ENCODE measurements at regions not wholly inside any gene's neighbourhood (a gene's known extent, or its start where the extent isn't known, plus 50 kb on each side); places are given as distances from the start of the nearest gene placed in this dataset.
A peak's percentile ranks its signal among the peaks of the same experiment; 100 is the strongest.

GRCh38 chr11:80083531-80083951 is 642.7 kb upstream of the TENM4 start:
- no peak overlapping the region for H3K27ac ChIP-seq (ENCODE audit: low read depth in 1 of 3, low read length in 2 of 3)
- no peak overlapping the region for H3K4me3 ChIP-seq (ENCODE audit: low read depth in 1 of 3, low read length in 3 of 3)
- 42 to 60% (median 48%) methylated on average over 2 of the region's 2 CpGs for WGBS, 3 donors
- DNase-seq, result peak; percentile 31 to 52
- H3K9me3 ChIP-seq (ENCODE audit: control insufficient read depth in 2 of 2, insufficient read depth in 1 of 2, low read depth in 1 of 2, low read length in 1 of 2), result no peaks in the 10 kb centered on the region
- no peaks in the 10 kb centered on the region for H3K4me1 ChIP-seq (ENCODE audit: control insufficient read depth in 3 of 3, insufficient read depth in 2 of 3, low read depth in 1 of 3, low read length in 2 of 3)
- no peaks in the 10 kb centered on the region for H3K27me3 ChIP-seq (ENCODE audit: control insufficient read depth in 3 of 3, insufficient read depth in 3 of 3, low read length in 3 of 3)
- FAIRE-seq, result no peak
- no peaks in the 10 kb centered on the region for H3K36me3 ChIP-seq (ENCODE audit: control insufficient read depth in 3 of 3, insufficient read depth in 2 of 3, low read depth in 1 of 3, low read length in 3 of 3)

DNA sequence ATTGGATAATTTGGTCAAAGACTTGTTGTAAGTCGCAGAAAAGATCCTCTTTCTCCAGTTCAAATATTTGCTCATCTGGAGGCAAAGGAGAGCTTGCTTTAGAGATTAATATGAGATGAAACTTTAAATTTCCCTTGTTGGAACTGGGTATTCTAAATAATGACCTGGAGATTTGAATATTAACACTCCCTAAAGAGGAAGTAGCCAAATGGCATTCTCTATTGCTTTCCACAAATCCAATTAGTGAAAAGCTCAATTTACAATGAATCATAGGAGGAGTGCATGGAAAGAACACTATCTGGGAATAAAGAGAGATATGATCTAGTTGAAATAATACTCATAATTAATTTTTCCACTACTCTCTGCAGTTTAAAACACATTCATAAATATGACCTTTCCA is 641.6 kb upstream of the TENM4 start:
- no peaks in the 10 kb centered on the region for H3K9me3 ChIP-seq (ENCODE audit: control insufficient read depth in 2 of 2, insufficient read depth in 1 of 2, low read depth in 1 of 2, low read length in 1 of 2)
- H3K4me3 ChIP-seq (ENCODE audit: low read depth in 1 of 3, low read length in 3 of 3), result no peak overlapping the region
- DNase-seq (no peak), FAIRE-seq (no peak)
- H3K27me3 ChIP-seq (ENCODE audit: control insufficient read depth in 3 of 3, insufficient read depth in 3 of 3, low read length in 3 of 3), result no peaks in the 10 kb centered on the region
- no peak overlapping the region for H3K27ac ChIP-seq (ENCODE audit: low read depth in 1 of 3, low read length in 2 of 3)
- no peaks in the 10 kb centered on the region for H3K36me3 ChIP-seq (ENCODE audit: control insufficient read depth in 3 of 3, insufficient read depth in 2 of 3, low read depth in 1 of 3, low read length in 3 of 3)
- WGBS, 3 donors, result 81 to 96% (median 90%) methylated on average over 1 of the region's 1 CpG
- no peaks in the 10 kb centered on the region for H3K4me1 ChIP-seq (ENCODE audit: control insufficient read depth in 3 of 3, insufficient read depth in 2 of 3, low read depth in 1 of 3, low read length in 2 of 3)

DNA sequence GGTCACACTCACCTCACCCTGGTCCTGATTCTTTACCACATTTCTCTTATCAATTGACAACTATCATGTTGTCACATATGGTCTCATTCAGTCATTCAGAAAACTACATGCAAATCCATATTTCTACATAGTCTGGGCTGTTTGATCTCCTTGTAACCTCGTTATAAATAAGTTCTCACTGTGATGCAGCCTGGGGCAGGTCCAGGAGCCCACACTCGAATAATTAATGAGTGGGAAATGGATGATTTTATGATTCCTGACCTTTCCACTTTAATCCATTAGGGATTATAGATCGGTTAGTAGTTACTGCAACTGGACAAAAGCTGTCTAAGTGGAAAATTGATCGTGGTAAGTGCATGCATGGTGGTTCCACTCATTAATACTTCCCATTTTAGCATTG is 636.3 kb upstream of the TENM4 start:
- Histone ChIP-seq H3K4me1 (ENCODE audit: control insufficient read depth in 3 of 3, insufficient read depth in 2 of 3, low read depth in 1 of 3, low read length in 2 of 3) (no peaks in the 10 kb centered on the region), H3K9me3 (ENCODE audit: control insufficient read depth in 2 of 2, insufficient read depth in 1 of 2, low read depth in 1 of 2, low read length in 1 of 2) (no peaks in the 10 kb centered on the region), H3K27ac (ENCODE audit: low read depth in 1 of 3, low read length in 2 of 3) (no peak overlapping the region), H3K36me3 (ENCODE audit: control insufficient read depth in 3 of 3, insufficient read depth in 2 of 3, low read depth in 1 of 3, low read length in 3 of 3) (no peaks in the 10 kb centered on the region), H3K4me3 (ENCODE audit: low read depth in 1 of 3, low read length in 3 of 3) (no peak overlapping the region), H3K27me3 (ENCODE audit: control insufficient read depth in 3 of 3, insufficient read depth in 3 of 3, low read length in 3 of 3) (no peaks in the 10 kb centered on the region)
- 73 to 82% (median 76%) methylated on average over 4 of the region's 4 CpGs for WGBS, 3 donors
- FAIRE-seq (no peak), DNase-seq (no peak)

DNA sequence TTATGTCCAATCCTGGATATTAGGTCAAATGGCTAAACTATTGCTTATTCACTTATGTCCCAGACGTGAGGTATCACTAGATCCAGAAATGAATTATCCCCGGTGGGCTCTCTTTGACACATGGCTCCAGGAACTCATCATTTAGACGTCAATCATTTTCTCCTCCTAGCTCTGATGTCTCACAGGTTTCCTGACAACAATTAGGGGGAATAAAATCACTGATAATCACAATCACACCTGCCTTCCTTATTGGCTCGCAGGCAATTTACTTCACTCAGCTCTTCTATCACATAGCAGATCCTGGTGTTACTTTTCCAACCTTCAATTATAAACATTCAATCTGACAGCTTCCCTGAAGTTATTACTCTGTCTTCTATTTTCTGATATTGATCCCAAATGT is 634.0 kb upstream of the TENM4 start:
- no peak overlapping the region for H3K4me3 ChIP-seq (ENCODE audit: low read depth in 1 of 3, low read length in 3 of 3)
- FAIRE-seq (no peak), DNase-seq (no peak)
- no peaks in the 10 kb centered on the region for H3K9me3 ChIP-seq (ENCODE audit: control insufficient read depth in 2 of 2, insufficient read depth in 1 of 2, low read depth in 1 of 2, low read length in 1 of 2)
- H3K4me1 ChIP-seq (ENCODE audit: control insufficient read depth in 3 of 3, insufficient read depth in 2 of 3, low read depth in 1 of 3, low read length in 2 of 3), result no peaks in the 10 kb centered on the region
- H3K27me3 ChIP-seq (ENCODE audit: control insufficient read depth in 3 of 3, insufficient read depth in 3 of 3, low read length in 3 of 3), result no peaks in the 10 kb centered on the region
- no peak overlapping the region for H3K27ac ChIP-seq (ENCODE audit: low read depth in 1 of 3, low read length in 2 of 3)
- 58 to 74% (median 68%) methylated on average over 4 of the region's 4 CpGs for WGBS, 3 donors
- no peaks in the 10 kb centered on the region for H3K36me3 ChIP-seq (ENCODE audit: control insufficient read depth in 3 of 3, insufficient read depth in 2 of 3, low read depth in 1 of 3, low read length in 3 of 3)

GRCh38 chr11:80066291-80066690 is 625.5 kb upstream of the TENM4 start:
- Histone ChIP-seq H3K4me3 (ENCODE audit: low read depth in 1 of 3, low read length in 3 of 3) (no peak overlapping the region), H3K27me3 (ENCODE audit: control insufficient read depth in 3 of 3, insufficient read depth in 3 of 3, low read length in 3 of 3) (no peaks in the 10 kb centered on the region), H3K27ac (ENCODE audit: low read depth in 1 of 3, low read length in 2 of 3) (no peak overlapping the region), H3K9me3 (ENCODE audit: control insufficient read depth in 2 of 2, insufficient read depth in 1 of 2, low read depth in 1 of 2, low read length in 1 of 2) (no peaks in the 10 kb centered on the region), H3K36me3 (ENCODE audit: control insufficient read depth in 3 of 3, insufficient read depth in 2 of 3, low read depth in 1 of 3, low read length in 3 of 3) (no peaks in the 10 kb centered on the region), H3K4me1 (ENCODE audit: control insufficient read depth in 3 of 3, insufficient read depth in 2 of 3, low read depth in 1 of 3, low read length in 2 of 3) (no peaks in the 10 kb centered on the region)
- DNase-seq (no peak), FAIRE-seq (no peak)

GRCh38 chr11:80065086-80065485 is 624.3 kb upstream of the TENM4 start:
- Histone ChIP-seq H3K27me3 (ENCODE audit: control insufficient read depth in 3 of 3, insufficient read depth in 3 of 3, low read length in 3 of 3) (no peaks in the 10 kb centered on the region), H3K9me3 (ENCODE audit: control insufficient read depth in 2 of 2, insufficient read depth in 1 of 2, low read depth in 1 of 2, low read length in 1 of 2) (no peaks in the 10 kb centered on the region), H3K27ac (ENCODE audit: low read depth in 1 of 3, low read length in 2 of 3) (no peak overlapping the region), H3K4me1 (ENCODE audit: control insufficient read depth in 3 of 3, insufficient read depth in 2 of 3, low read depth in 1 of 3, low read length in 2 of 3) (no peaks in the 10 kb centered on the region), H3K4me3 (ENCODE audit: low read depth in 1 of 3, low read length in 3 of 3) (no peak overlapping the region), H3K36me3 (ENCODE audit: control insufficient read depth in 3 of 3, insufficient read depth in 2 of 3, low read depth in 1 of 3, low read length in 3 of 3) (no peaks in the 10 kb centered on the region)
- DNase-seq (no peak), FAIRE-seq (no peak)
- WGBS, 3 donors, result 90 to 95% (median 92%) methylated on average over 3 of the region's 3 CpGs

DNA sequence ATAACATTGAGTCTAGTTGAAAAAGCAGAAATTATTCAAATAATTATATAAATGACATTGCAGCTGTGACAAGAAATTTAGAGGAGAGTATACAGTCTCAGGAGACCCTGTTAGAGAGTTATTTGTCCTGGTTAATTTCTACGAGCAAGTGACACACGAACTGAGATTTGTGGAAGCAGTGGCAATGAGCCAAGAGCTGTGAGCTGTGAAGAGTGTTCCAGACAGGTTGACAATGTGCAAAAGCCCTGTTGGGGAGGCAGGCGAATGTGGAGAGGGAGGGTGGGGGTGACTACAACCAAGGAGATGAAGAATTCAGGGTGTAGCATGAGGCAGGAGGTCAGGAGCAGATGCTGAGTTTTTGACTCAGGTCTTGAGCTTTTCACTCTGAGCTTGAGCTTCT is 620.2 kb upstream of the TENM4 start:
- DNase-seq, result no peak
- H3K27ac ChIP-seq (ENCODE audit: low read depth in 1 of 3, low read length in 2 of 3), result no peak overlapping the region
- H3K36me3 ChIP-seq (ENCODE audit: control insufficient read depth in 3 of 3, insufficient read depth in 2 of 3, low read depth in 1 of 3, low read length in 3 of 3), result no peaks in the 10 kb centered on the region
- no peaks in the 10 kb centered on the region for H3K27me3 ChIP-seq (ENCODE audit: control insufficient read depth in 3 of 3, insufficient read depth in 3 of 3, low read length in 3 of 3)
- no peak overlapping the region for H3K4me3 ChIP-seq (ENCODE audit: low read depth in 1 of 3, low read length in 3 of 3)
- H3K4me1 ChIP-seq (ENCODE audit: control insufficient read depth in 3 of 3, insufficient read depth in 2 of 3, low read depth in 1 of 3, low read length in 2 of 3), result no peaks in the 10 kb centered on the region
- no peak for FAIRE-seq
- WGBS, 3 donors, result 64 to 72% (median 72%) methylated on average over 3 of the region's 3 CpGs
- H3K9me3 ChIP-seq (ENCODE audit: control insufficient read depth in 2 of 2, insufficient read depth in 1 of 2, low read depth in 1 of 2, low read length in 1 of 2), result no peaks in the 10 kb centered on the region

- Histone ChIP-seq H3K27me3 (ENCODE audit: control insufficient read depth in 3 of 3, insufficient read depth in 3 of 3, low read length in 3 of 3) (no peaks in the 10 kb centered on the region), H3K4me1 (ENCODE audit: control insufficient read depth in 3 of 3, insufficient read depth in 2 of 3, low read depth in 1 of 3, low read length in 2 of 3) (no peaks in the 10 kb centered on the region), H3K36me3 (ENCODE audit: control insufficient read depth in 3 of 3, insufficient read depth in 2 of 3, low read depth in 1 of 3, low read length in 3 of 3) (no peaks in the 10 kb centered on the region), H3K9me3 (ENCODE audit: control insufficient read depth in 2 of 2, insufficient read depth in 1 of 2, low read depth in 1 of 2, low read length in 1 of 2) (no peaks in the 10 kb centered on the region), H3K27ac (ENCODE audit: low read depth in 1 of 3, low read length in 2 of 3) (no peak overlapping the region), H3K4me3 (ENCODE audit: low read depth in 1 of 3, low read length in 3 of 3) (no peak overlapping the region)
- 65 to 81% (median 72%) methylated on average over 3 of the region's 3 CpGs for WGBS, 3 donors
- FAIRE-seq (no peak), DNase-seq (no peak)
Measured at GRCh38 chr11:80054582-80055165, 613.8 kb upstream of the TENM4 start.

- H3K4me1 ChIP-seq (ENCODE audit: control insufficient read depth in 3 of 3, insufficient read depth in 2 of 3, low read depth in 1 of 3, low read length in 2 of 3), result no peaks in the 10 kb centered on the region
- no peak overlapping the region for H3K4me3 ChIP-seq (ENCODE audit: low read depth in 1 of 3, low read length in 3 of 3)
- H3K27ac ChIP-seq (ENCODE audit: low read depth in 1 of 3, low read length in 2 of 3), result no peak overlapping the region
- no peaks in the 10 kb centered on the region for H3K36me3 ChIP-seq (ENCODE audit: control insufficient read depth in 3 of 3, insufficient read depth in 2 of 3, low read depth in 1 of 3, low read length in 3 of 3)
- no peaks in the 10 kb centered on the region for H3K9me3 ChIP-seq (ENCODE audit: control insufficient read depth in 2 of 2, insufficient read depth in 1 of 2, low read depth in 1 of 2, low read length in 1 of 2)
- DNase-seq (no peak), FAIRE-seq (no peak)
- WGBS, 3 donors, result 67 to 91% (median 90%) methylated on average over 1 of the region's 1 CpG
- H3K27me3 ChIP-seq (ENCODE audit: control insufficient read depth in 3 of 3, insufficient read depth in 3 of 3, low read length in 3 of 3), result no peaks in the 10 kb centered on the region
Measured at GRCh38 chr11:80048513-80048912, 607.7 kb upstream of the TENM4 start.

All from small intestine (tissue), 7 donors.